Liver (tissue), 8 donors: ENCODE measurements at regions not wholly inside any gene's neighbourhood (a gene's known extent, or its start where the extent isn't known, plus 50 kb on each side); places are given as distances from the start of the nearest gene placed in this dataset.

Source experiments
- DNase-seq: peaks from one replicate; pipeline ENCODE4 v3.0.0-alpha.2; 2017; ENCODE audit warnings: low spot score
- H3K27ac ChIP-seq, 2 donors: one replicate each; pipeline ENCODE4 v1.7.0; 2013; ENCODE audit warnings: inconsistent platforms in 2 of 2, low read length in 2 of 2, control low read depth in 1 of 2, low read depth in 1 of 2, mild to moderate bottlenecking in 1 of 2
- H3K27me3 ChIP-seq, 4 donors: one replicate each; pipeline versions ENCODE4 v1.6.1 to v1.7.0; 2013; ENCODE audit warnings: low read length in 3 of 4, inconsistent platforms in 1 of 4, mild to moderate bottlenecking in 1 of 4, moderate library complexity in 1 of 4; ENCODE audit not compliant: control insufficient read depth in 4 of 4, insufficient read depth in 4 of 4
- H3K36me3 ChIP-seq, 4 donors: one replicate each; pipeline versions ENCODE4 v1.6.1 to v1.7.0; 2013; ENCODE audit warnings: low read length in 3 of 4, mild to moderate bottlenecking in 3 of 4, low read depth in 1 of 4, moderate library complexity in 1 of 4; ENCODE audit not compliant: control insufficient read depth in 4 of 4, insufficient read depth in 3 of 4
- H3K4me1 ChIP-seq, 4 donors: one replicate each; pipeline versions ENCODE4 v1.6.1 to v1.7.0; 2013; ENCODE audit warnings: low read length in 3 of 4, mild to moderate bottlenecking in 3 of 4, moderate library complexity in 1 of 4; ENCODE audit not compliant: control insufficient read depth in 4 of 4, insufficient read depth in 4 of 4
- H3K4me3 ChIP-seq, 3 donors: one replicate each; pipeline versions ENCODE4 v1.6.1 to v1.7.0; 2013; ENCODE audit warnings: low read length in 3 of 3, control low read depth in 1 of 3, low read depth in 1 of 3, mild to moderate bottlenecking in 1 of 3
- H3K9ac ChIP-seq, 2 donors: one replicate each; pipeline ENCODE4 v1.7.0; 2013; ENCODE audit warnings: low read length in 2 of 2, mild to moderate bottlenecking in 2 of 2, moderate library complexity in 2 of 2, control low read depth in 1 of 2, low read depth in 1 of 2
- H3K9me3 ChIP-seq, 4 donors: one replicate each; pipeline versions ENCODE4 v1.6.1 to v1.7.0; 2013; ENCODE audit warnings: low read length in 3 of 4; ENCODE audit not compliant: control insufficient read depth in 4 of 4
- EGR1 ChIP-seq, 2 donors: IDR thresholded peaks; 2 replicates each; pipeline ENCODE4 v1.6.1; 2016 to 2018; ENCODE audit warnings: antibody characterized with exemption in 2 of 2, low read depth in 2 of 2
- FOXA1 ChIP-seq: IDR thresholded peaks from 2 replicates; pipeline ENCODE4 v1.6.1; 2016; ENCODE audit warnings: antibody characterized with exemption
- FOXA2 ChIP-seq: IDR thresholded peaks from 2 replicates; pipeline ENCODE4 v1.6.1; 2016; ENCODE audit warnings: antibody characterized with exemption
- HNF4A ChIP-seq, 2 donors: conservative IDR thresholded peaks; 2 replicates each; pipeline ENCODE4 v1.6.1; 2016; ENCODE audit warnings: antibody characterized with exemption in 2 of 2, mild to moderate bottlenecking in 2 of 2
- HNF4G ChIP-seq: IDR thresholded peaks from 2 replicates; pipeline ENCODE4 v1.6.1; 2016; ENCODE audit warnings: antibody characterized with exemption
- JUND ChIP-seq, 2 donors: IDR thresholded peaks; 2 replicates each; pipeline ENCODE4 v1.6.1; 2016; ENCODE audit warnings: antibody characterized with exemption in 2 of 2
- NR2F2 ChIP-seq: IDR thresholded peaks from 2 replicates; pipeline ENCODE4 v1.6.1; 2016; ENCODE audit warnings: antibody characterized with exemption
- RAD21 ChIP-seq, 2 donors: IDR thresholded peaks; 2 replicates each; pipeline ENCODE4 v1.6.1; 2016; ENCODE audit warnings: antibody characterized with exemption in 2 of 2, mild to moderate bottlenecking in 2 of 2
- RXRA ChIP-seq, 2 donors: IDR thresholded peaks; 2 replicates each; pipeline ENCODE4 v1.6.1; 2017 to 2018; ENCODE audit warnings: antibody characterized with exemption in 2 of 2, mild to moderate bottlenecking in 1 of 2
- SP1 ChIP-seq: IDR thresholded peaks from 2 replicates; pipeline ENCODE4 v1.6.1; 2018; ENCODE audit warnings: antibody characterized with exemption, mild to moderate bottlenecking
- TAF1 ChIP-seq: conservative IDR thresholded peaks from 2 replicates; pipeline ENCODE4 v1.6.1; 2016; ENCODE audit warnings: antibody characterized with exemption, mild to moderate bottlenecking
- YY1 ChIP-seq: IDR thresholded peaks from 2 replicates; pipeline ENCODE4 v1.6.1; 2016; ENCODE audit warnings: antibody characterized with exemption, mild to moderate bottlenecking
- whole genome bisulfite sequencing: extraction: QIAGEN DNeasy Blood & Tissue Kit; methylation state at CpG from one replicate; pipeline ENCODE4 v1.1.7; 2013; 5-methylcytosine and 5-hydroxymethylcytosine counted together
- TF ChIP-seq, protein P1 (sequence below): IDR thresholded peaks from 2 replicates; pipeline ENCODE4 v1.6.1; 2016; ENCODE audit warnings: antibody characterized with exemption
- TF ChIP-seq, protein P2 (sequence below): IDR thresholded peaks from 2 replicates; pipeline ENCODE4 v1.6.1; 2016; ENCODE audit warnings: antibody characterized with exemption, mild to moderate bottlenecking
- TF ChIP-seq, protein P3 (sequence below): IDR thresholded peaks from 2 replicates; pipeline ENCODE4 v1.6.1; 2016; ENCODE audit warnings: antibody characterized with exemption
- TF ChIP-seq, protein P4 (sequence below): fragments of 150-350 bp; IDR thresholded peaks from 2 replicates; pipeline ENCODE4 v1.5.1; 2017; ENCODE audit warnings: improper control_type of control experiment, low read depth, low read length; ENCODE audit not compliant: missing input control
- TF ChIP-seq, protein P5 (sequence below): IDR thresholded peaks from 2 replicates; pipeline ENCODE4 v1.6.1; 2016; ENCODE audit warnings: antibody characterized with exemption
- donor health status: healthy.
- donor health status: healthy.
- donor health status: healthy.
- donor health status: healthy.
- donor health status: healthy.

DNA sequence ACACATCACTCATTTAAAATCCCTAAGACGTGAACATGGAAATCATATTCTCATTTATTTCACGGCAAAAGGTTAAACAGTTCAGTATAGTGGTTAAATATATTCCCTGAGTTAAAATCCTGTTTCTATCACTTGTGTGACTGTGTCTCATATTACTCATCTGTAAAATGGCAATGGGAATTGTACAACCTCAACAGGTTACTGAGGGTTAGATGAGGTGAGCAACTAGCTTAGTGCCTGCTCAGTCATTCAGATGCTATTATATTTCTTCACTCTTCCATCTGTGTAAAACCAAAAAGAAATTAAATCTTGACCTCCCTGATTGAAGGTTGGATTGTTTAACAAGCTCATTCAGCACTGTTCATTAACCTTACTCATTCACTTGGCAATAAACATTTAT is 212.4 kb upstream of the STK17B start (continued):
- TF ChIP-seq, protein P1, sequence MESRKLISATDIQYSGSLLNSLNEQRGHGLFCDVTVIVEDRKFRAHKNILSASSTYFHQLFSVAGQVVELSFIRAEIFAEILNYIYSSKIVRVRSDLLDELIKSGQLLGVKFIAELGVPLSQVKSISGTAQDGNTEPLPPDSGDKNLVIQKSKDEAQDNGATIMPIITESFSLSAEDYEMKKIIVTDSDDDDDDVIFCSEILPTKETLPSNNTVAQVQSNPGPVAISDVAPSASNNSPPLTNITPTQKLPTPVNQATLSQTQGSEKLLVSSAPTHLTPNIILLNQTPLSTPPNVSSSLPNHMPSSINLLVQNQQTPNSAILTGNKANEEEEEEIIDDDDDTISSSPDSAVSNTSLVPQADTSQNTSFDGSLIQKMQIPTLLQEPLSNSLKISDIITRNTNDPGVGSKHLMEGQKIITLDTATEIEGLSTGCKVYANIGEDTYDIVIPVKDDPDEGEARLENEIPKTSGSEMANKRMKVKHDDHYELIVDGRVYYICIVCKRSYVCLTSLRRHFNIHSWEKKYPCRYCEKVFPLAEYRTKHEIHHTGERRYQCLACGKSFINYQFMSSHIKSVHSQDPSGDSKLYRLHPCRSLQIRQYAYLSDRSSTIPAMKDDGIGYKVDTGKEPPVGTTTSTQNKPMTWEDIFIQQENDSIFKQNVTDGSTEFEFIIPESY = no peak
- TF ChIP-seq FOXA2 = no peak

DNA sequence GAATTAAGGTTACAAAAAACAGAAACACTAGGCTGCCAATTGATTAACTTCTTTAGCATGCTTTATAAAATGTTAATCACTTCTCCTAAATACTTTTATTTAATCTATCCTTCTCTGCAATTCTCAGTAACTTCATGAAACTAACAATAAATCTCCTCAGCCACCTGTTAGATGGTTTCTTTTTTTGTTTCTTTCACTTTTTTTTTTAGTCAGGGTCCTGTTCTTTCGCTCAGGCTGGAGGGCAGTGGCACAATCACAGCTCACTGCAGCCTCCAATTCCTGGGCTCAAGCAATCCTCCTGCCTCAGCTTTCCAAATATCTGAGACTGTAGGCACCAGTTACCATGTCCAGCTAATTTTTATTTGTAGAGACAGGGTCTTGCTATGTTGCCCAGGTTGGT is 213.4 kb upstream of the STK17B start:
- H3K4me1 ChIP-seq = no peaks in the 10 kb centered on the region
- H3K27ac ChIP-seq = no peak overlapping the region
- no peaks in the 10 kb centered on the region for H3K36me3 ChIP-seq
- no peak overlapping the region for H3K4me3 ChIP-seq
- WGBS = 89% methylated on average over 1 of the region's 1 CpG
- no peak for DNase-seq
- TF ChIP-seq SP1 (no peak), FOXA2 (no peak), EGR1 (IDR thresholded peaks at IDR 0.05; ENCODE audit: low read depth in 2 of 2) (no peak), RAD21 (IDR thresholded peaks at IDR 0.05) (no peak), NR2F2 (no peak), YY1 (no peak)
- TF ChIP-seq, protein P1 = no peak
- TF ChIP-seq, protein P2, sequence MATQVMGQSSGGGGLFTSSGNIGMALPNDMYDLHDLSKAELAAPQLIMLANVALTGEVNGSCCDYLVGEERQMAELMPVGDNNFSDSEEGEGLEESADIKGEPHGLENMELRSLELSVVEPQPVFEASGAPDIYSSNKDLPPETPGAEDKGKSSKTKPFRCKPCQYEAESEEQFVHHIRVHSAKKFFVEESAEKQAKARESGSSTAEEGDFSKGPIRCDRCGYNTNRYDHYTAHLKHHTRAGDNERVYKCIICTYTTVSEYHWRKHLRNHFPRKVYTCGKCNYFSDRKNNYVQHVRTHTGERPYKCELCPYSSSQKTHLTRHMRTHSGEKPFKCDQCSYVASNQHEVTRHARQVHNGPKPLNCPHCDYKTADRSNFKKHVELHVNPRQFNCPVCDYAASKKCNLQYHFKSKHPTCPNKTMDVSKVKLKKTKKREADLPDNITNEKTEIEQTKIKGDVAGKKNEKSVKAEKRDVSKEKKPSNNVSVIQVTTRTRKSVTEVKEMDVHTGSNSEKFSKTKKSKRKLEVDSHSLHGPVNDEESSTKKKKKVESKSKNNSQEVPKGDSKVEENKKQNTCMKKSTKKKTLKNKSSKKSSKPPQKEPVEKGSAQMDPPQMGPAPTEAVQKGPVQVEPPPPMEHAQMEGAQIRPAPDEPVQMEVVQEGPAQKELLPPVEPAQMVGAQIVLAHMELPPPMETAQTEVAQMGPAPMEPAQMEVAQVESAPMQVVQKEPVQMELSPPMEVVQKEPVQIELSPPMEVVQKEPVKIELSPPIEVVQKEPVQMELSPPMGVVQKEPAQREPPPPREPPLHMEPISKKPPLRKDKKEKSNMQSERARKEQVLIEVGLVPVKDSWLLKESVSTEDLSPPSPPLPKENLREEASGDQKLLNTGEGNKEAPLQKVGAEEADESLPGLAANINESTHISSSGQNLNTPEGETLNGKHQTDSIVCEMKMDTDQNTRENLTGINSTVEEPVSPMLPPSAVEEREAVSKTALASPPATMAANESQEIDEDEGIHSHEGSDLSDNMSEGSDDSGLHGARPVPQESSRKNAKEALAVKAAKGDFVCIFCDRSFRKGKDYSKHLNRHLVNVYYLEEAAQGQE = no peak
- TF ChIP-seq, protein P3, sequence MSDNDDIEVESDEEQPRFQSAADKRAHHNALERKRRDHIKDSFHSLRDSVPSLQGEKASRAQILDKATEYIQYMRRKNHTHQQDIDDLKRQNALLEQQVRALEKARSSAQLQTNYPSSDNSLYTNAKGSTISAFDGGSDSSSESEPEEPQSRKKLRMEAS = no peak
- no peak overlapping the region for H3K9ac ChIP-seq
- H3K27me3 ChIP-seq = no peaks in the 10 kb centered on the region
- H3K9me3 ChIP-seq = no peaks in the 10 kb centered on the region

DNA sequence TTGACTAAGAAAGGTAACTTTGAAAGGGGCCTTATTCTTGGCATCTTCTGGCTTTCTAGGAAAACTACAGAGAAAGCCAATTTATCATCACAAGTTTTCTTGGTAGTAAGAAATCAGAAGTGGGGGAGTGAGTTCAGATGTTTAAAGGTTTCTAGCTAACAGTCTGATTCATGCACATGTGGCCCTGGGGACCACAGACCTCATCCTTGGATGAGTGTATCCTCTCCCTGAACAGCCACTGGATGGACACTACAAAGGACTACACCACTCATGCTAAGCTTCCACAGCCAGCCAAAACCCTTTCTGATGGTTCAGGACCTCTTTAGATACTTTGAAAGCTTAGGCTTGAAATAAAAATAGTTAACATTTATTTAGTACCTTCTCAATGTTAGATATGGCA is 218.3 kb upstream of the STK17B start:
- H3K27me3 ChIP-seq = no peaks in the 10 kb centered on the region
- no peak overlapping the region for H3K9ac ChIP-seq
- no peaks in the 10 kb centered on the region for H3K4me1 ChIP-seq
- no peak for DNase-seq
- H3K27ac ChIP-seq = no peak overlapping the region
- no peak overlapping the region for H3K4me3 ChIP-seq
- no peaks in the 10 kb centered on the region for H3K36me3 ChIP-seq
- no peaks in the 10 kb centered on the region for H3K9me3 ChIP-seq
- no peak for TF ChIP-seq SP1
- TF ChIP-seq, protein P4, sequence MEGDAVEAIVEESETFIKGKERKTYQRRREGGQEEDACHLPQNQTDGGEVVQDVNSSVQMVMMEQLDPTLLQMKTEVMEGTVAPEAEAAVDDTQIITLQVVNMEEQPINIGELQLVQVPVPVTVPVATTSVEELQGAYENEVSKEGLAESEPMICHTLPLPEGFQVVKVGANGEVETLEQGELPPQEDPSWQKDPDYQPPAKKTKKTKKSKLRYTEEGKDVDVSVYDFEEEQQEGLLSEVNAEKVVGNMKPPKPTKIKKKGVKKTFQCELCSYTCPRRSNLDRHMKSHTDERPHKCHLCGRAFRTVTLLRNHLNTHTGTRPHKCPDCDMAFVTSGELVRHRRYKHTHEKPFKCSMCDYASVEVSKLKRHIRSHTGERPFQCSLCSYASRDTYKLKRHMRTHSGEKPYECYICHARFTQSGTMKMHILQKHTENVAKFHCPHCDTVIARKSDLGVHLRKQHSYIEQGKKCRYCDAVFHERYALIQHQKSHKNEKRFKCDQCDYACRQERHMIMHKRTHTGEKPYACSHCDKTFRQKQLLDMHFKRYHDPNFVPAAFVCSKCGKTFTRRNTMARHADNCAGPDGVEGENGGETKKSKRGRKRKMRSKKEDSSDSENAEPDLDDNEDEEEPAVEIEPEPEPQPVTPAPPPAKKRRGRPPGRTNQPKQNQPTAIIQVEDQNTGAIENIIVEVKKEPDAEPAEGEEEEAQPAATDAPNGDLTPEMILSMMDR = no peak
- TF ChIP-seq JUND (IDR thresholded peaks at IDR 0.05) = no peak
- TF ChIP-seq FOXA2 = no peak
- TF ChIP-seq EGR1 (IDR thresholded peaks at IDR 0.05; ENCODE audit: low read depth in 2 of 2) = no peak
- TF ChIP-seq, protein P2 = no peak
- TF ChIP-seq FOXA1 = no peak
- no peak for TF ChIP-seq HNF4A (conservative IDR thresholded peaks at IDR 0.05)
- TF ChIP-seq RXRA (IDR thresholded peaks at IDR 0.05) = no peak
- no peak for TF ChIP-seq HNF4G
- TF ChIP-seq YY1 = no peak
- no peak for TF ChIP-seq NR2F2
- no peak for TF ChIP-seq TAF1
- TF ChIP-seq, protein P5, sequence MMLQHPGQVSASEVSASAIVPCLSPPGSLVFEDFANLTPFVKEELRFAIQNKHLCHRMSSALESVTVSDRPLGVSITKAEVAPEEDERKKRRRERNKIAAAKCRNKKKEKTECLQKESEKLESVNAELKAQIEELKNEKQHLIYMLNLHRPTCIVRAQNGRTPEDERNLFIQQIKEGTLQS = no peak
